ENCODE measurements at regions not wholly inside any gene's neighbourhood (a gene's known extent, or its start where the extent isn't known, plus 50 kb on each side); places are given as distances from the start of the nearest gene placed in this dataset.
"Not testable (repeated sequence)": the region's sequence is repeated elsewhere in the genome, so short reads cannot be mapped to it uniquely, and the experiment has no call there.

GRCh38 chr16:35574011-35574410 lies 2114.6 kb downstream of the TP53TG3F start:
- no peak for DNase-seq (ENCODE audit: low read depth)

- no peak for DNase-seq (ENCODE audit: low read depth)
Observed at GRCh38 chr16:35574454-35575431, 2115.3 kb downstream of the TP53TG3F start.

GRCh38 chr16:35575432-35575821 lies 2116.0 kb downstream of the TP53TG3F start:
- DNase-seq (ENCODE audit: low read depth), result no peak

GRCh38 chr16:35585411-35585810 lies 2126.0 kb downstream of the TP53TG3F start:
- no peak for DNase-seq (ENCODE audit: low read depth)

GRCh38 chr16:35590913-35591312 lies 2131.5 kb downstream of the TP53TG3F start:
- not testable (repeated sequence) for DNase-seq (ENCODE audit: low read depth)

- DNase-seq (ENCODE audit: low read depth), result no peak
Observed at GRCh38 chr16:35596467-35596866, 2137.1 kb downstream of the TP53TG3F start.

- no peak for DNase-seq (ENCODE audit: low read depth)
Observed at GRCh38 chr16:35598696-35599332, 2139.4 kb downstream of the TP53TG3F start.

- no peak for DNase-seq (ENCODE audit: low read depth)
Observed at GRCh38 chr16:35599429-35600160, 2140.2 kb downstream of the TP53TG3F start.

GRCh38 chr16:35600161-35600555 lies 2140.7 kb downstream of the TP53TG3F start:
- DNase-seq (ENCODE audit: low read depth), result not testable (repeated sequence)

- no peak for DNase-seq (ENCODE audit: low read depth)
Observed at GRCh38 chr16:35602116-35602515, 2142.7 kb downstream of the TP53TG3F start.

GRCh38 chr16:35603371-35603770 lies 2144.0 kb downstream of the TP53TG3F start:
- not testable (repeated sequence) for DNase-seq (ENCODE audit: low read depth)

- no peak for DNase-seq (ENCODE audit: low read depth)
Observed at GRCh38 chr16:35605921-35606320, 2146.5 kb downstream of the TP53TG3F start.

- DNase-seq (ENCODE audit: low read depth), result not testable (repeated sequence)
Observed at GRCh38 chr16:35614883-35615282, 2155.5 kb downstream of the TP53TG3F start.

- DNase-seq (ENCODE audit: low read depth), result not testable (repeated sequence)
Observed at GRCh38 chr16:35619176-35619575, 2159.8 kb downstream of the TP53TG3F start.

- DNase-seq (ENCODE audit: low read depth), result no peak
Observed at GRCh38 chr16:35626041-35626440, 2166.6 kb downstream of the TP53TG3F start.

GRCh38 chr16:35628976-35629375 lies 2169.6 kb downstream of the TP53TG3F start:
- DNase-seq (ENCODE audit: low read depth), result no peak

GRCh38 chr16:35631261-35631945 lies 2172.0 kb downstream of the TP53TG3F start:
- DNase-seq (ENCODE audit: low read depth), result no peak

- no peak for DNase-seq (ENCODE audit: low read depth)
Observed at GRCh38 chr16:35636480-35637230, 2177.2 kb downstream of the TP53TG3F start.

GRCh38 chr16:35637683-35638082 lies 2178.3 kb downstream of the TP53TG3F start:
- DNase-seq (ENCODE audit: low read depth), result no peak

- no peak for DNase-seq (ENCODE audit: low read depth)
Observed at GRCh38 chr16:35639233-35640205, 2180.1 kb downstream of the TP53TG3F start.
